PC-3 (cell line): ENCODE measurements at regions not wholly inside any gene's neighbourhood (a gene's known extent, or its start where the extent isn't known, plus 50 kb on each side); places are given as distances from the start of the nearest gene placed in this dataset.

ENCODE experiments used
- ATAC-seq: fragments of 200-7000 bp; cut with Tn5 transposase; 2 replicates; pipeline ENCODE4 v1.9.1; 2020; ENCODE audit warnings: mild to moderate bottlenecking, moderate library complexity
- BruUV-seq: library from RNA; stranded (reverse); fragments of 400-500 nt; replicated peaks from 2 replicates; lab custom pipeline; 2021; lab: Mats Ljungman, UMichigan
- CTCF ChIA-PET: fragments of 300-600 bp; sonication (Branson Sonifier 250); formaldehyde crosslinking; loops from one replicate; lab custom pipeline; 2022; ENCODE audit warnings: antibody characterized with exemption; lab: Charles Lee
- POLR2A ChIA-PET: fragments of 300-600 bp; sonication (Branson Sonifier 250); formaldehyde crosslinking; loops from one replicate; lab custom pipeline; 2022; ENCODE audit warnings: antibody characterized with exemption; ENCODE audit not compliant: unreplicated experiment; lab: Charles Lee
- DNase-seq: peaks from one replicate; pipeline ENCODE4 v3.0.0-alpha.2; 2015
- H2AFZ ChIP-seq: fragments of 300-600 bp; sonication (generic); 2 replicates; pipeline ENCODE4 v1.6.0; 2016; ENCODE audit warnings: antibody characterized with exemption, low read length
- H3F3A ChIP-seq: fragments of 300-600 bp; sonication (generic); one replicate; pipeline ENCODE4 v1.6.0; 2017; ENCODE audit warnings: antibody characterized with exemption, low read length, control low read depth, mild to moderate bottlenecking; ENCODE audit not compliant: unreplicated experiment
- H3K27ac ChIP-seq: fragments of 300-600 bp; sonication (generic); 2 replicates; pipeline ENCODE4 v1.5.1; 2016; ENCODE audit warnings: mild to moderate bottlenecking, low read length
- H3K27me3 ChIP-seq: fragments of 300-600 bp; sonication (generic); 2 replicates; pipeline ENCODE4 v1.6.1; 2016; ENCODE audit warnings: low read length, mixed read lengths
- H3K36me3 ChIP-seq: fragments of 300-600 bp; sonication (generic); 2 replicates; pipeline ENCODE4 v1.6.1; 2016; ENCODE audit warnings: low read depth, mixed run types, low read length, mixed read lengths
- H3K4me1 ChIP-seq: fragments of 300-600 bp; sonication (generic); 2 replicates; pipeline ENCODE4 v1.5.1; 2016; ENCODE audit warnings: low read length; ENCODE audit not compliant: insufficient read depth
- H3K4me2 ChIP-seq: fragments of 300-600 bp; sonication (generic); 2 replicates; pipeline ENCODE4 v1.6.0; 2016; ENCODE audit warnings: low read length
- H3K4me3 ChIP-seq: fragments of 300-600 bp; sonication (generic); 2 replicates; pipeline ENCODE4 v1.5.1; 2016; ENCODE audit warnings: mild to moderate bottlenecking, low read length, mixed read lengths
- H3K79me2 ChIP-seq: fragments of 300-600 bp; sonication (generic); 2 replicates; pipeline ENCODE4 v1.6.1; 2017; ENCODE audit warnings: low read length, mixed read lengths
- H3K9ac ChIP-seq: fragments of 300-600 bp; sonication (generic); 2 replicates; pipeline ENCODE4 v1.6.0; 2016; ENCODE audit warnings: mild to moderate bottlenecking, low read length
- H3K9me2 ChIP-seq: fragments of 300-600 bp; sonication (generic); replicated peaks from 2 replicates; pipeline ENCODE4 v1.6.1; 2016; ENCODE audit warnings: mixed run types, low read length, mixed read lengths
- H3K9me3 ChIP-seq: fragments of 300-600 bp; sonication (generic); 2 replicates; pipeline ENCODE4 v1.6.1; 2016; ENCODE audit warnings: low read length, mixed read lengths
- H4K20me1 ChIP-seq: fragments of 300-600 bp; sonication (generic); 2 replicates; pipeline ENCODE4 v1.6.1; 2016; ENCODE audit warnings: low read length, mixed read lengths
- EZH2 ChIP-seq: fragments of 300-600 bp; sonication (generic); IDR thresholded peaks from one replicate; pipeline ENCODE4 v1.6.1; 2017; ENCODE audit warnings: antibody characterized with exemption, mild to moderate bottlenecking, low read length; ENCODE audit not compliant: unreplicated experiment
- EZH2phosphoT487 ChIP-seq: fragments of 300-600 bp; sonication (generic); IDR thresholded peaks from 2 replicates; pipeline ENCODE4 v1.6.1; 2018; ENCODE audit warnings: mild to moderate bottlenecking, antibody characterized with exemption, low read length, borderline replicate concordance
- intact Hi-C: fragments of 100-400 bp; cut with micrococcal nuclease; formaldehyde crosslinking; loops from 2 replicates; pipeline ENCODE4 v1.9.0; 2023
- TF ChIP-seq, protein P1 (sequence below): fragments of 300-600 bp; sonication (generic); conservative IDR thresholded peaks from 2 replicates; pipeline ENCODE4 v1.5.1; 2017; ENCODE audit warnings: antibody characterized with exemption, low read depth, mild to moderate bottlenecking, low read length

DNA sequence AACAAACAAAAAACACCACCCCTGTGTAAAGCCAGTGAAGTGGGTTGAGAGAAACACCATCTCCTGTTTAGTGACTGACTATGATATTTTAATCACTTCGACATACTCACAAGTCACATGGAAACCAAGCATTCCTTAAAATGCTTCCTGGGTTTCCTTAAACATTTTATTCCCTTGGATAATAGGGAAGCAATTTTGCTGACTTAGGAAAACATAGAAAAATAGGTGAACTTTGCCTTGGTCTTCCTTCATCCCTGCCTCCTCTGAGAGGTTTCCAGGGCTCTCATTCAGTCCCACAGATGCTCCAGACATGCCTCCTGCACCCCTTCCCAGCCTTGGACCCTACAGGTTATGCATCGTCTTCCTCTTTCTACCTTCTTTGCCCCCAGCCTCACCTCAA, 122.6 kb upstream of the SERPINE2 start:
- H3K4me3 ChIP-seq, result no peak overlapping the region
- H3K9me3 ChIP-seq, result no peaks in the 10 kb centered on the region
- H2AFZ ChIP-seq, result no peak overlapping the region
- H3K4me2 ChIP-seq, result no peak overlapping the region
- POLR2A ChIA-PET, result no interaction called here
- H3K9ac ChIP-seq, result no peak overlapping the region
- intact Hi-C loops, result no loop called here
- H3K79me2 ChIP-seq, result no peaks in the 10 kb centered on the region
- ATAC-seq (no peak), DNase-seq (no peak)
- no TSS peak for BruUV-seq
- H4K20me1 ChIP-seq, result no peaks in the 10 kb centered on the region
- TF ChIP-seq EZH2 (no peak), EZH2phosphoT487 (no peak)
- no peaks in the 10 kb centered on the region for H3K36me3 ChIP-seq
- H3F3A ChIP-seq, result no peaks in the 10 kb centered on the region
- H3K4me1 ChIP-seq, result peaks cover 34% of the 10 kb centered on the region
- CTCF ChIA-PET, result interaction anchor here (0.6 kb wide), 1 partner anchor 76 kb away, joined by 4 read pairs; no protein-coding TSS in a partner anchor
- H3K27ac ChIP-seq, result no peak overlapping the region; the same call in 1 of the 2 replicates
- no peaks in the 10 kb centered on the region for H3K9me2 ChIP-seq
- no peaks in the 10 kb centered on the region for H3K27me3 ChIP-seq

DNA sequence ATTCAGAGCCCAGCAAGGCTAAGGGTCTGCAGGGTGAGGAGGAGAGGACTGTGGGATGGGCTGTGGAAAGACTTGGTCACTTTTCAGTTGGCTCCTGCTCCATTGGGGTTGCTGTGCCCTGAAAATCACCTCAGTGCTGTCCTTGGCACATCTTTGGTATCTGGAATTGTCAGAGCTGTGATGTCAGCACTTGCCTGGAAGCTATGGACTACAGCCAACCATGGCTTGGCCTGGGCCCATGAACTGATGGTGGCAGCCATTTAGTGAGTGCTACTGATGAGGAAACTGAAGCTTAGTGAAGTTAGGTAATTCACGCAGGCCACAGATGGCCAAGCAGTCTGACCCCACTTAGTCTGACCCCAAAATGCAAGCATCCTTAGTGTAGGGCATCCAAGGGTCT, 121.8 kb upstream of the SERPINE2 start:
- intact Hi-C loops, result no loop called here

DNA sequence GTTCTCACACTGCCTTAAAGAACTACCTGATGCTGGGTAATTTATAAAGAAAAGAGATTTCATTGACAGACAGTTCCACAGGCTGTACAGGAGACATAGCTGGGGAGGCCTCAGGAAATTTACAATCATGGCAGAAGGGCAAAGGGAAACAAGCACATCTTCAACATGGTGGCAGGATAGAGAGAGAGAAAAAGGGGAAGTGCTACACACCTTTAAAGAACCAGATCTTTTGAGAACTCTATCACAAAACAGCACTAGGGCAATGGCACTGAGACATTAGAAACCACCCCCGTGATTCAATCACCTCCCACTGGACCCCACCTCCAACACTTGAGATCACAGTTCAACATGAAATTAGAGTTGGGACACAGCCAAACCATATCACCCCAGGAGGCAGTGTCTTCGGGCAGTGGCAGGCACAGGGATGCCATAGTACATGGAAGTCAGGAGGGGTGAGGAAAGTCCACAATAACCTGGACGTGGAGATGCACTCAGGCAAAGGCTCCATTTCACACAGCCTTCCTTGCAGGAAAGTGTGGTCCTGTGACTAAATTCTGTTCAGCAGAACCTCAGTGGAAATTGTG, 120.4 kb upstream of the SERPINE2 start:
- Histone ChIP-seq H3K9ac (no peak overlapping the region), H3K4me3 (no peak overlapping the region), H3K79me2 (no peaks in the 10 kb centered on the region), H3K9me2 (no peaks in the 10 kb centered on the region), H3K27ac (no peak overlapping the region), H4K20me1 (no peaks in the 10 kb centered on the region), H3K27me3 (no peaks in the 10 kb centered on the region), H3K9me3 (no peaks in the 10 kb centered on the region), H2AFZ (no peak overlapping the region), H3K4me2 (no peak overlapping the region), H3K4me1 (peaks cover 29% of the 10 kb centered on the region), H3K36me3 (no peaks in the 10 kb centered on the region), H3F3A (no peaks in the 10 kb centered on the region)
- ATAC-seq, result no peak
- POLR2A ChIA-PET, result no interaction called here
- CTCF ChIA-PET, result no interaction called here
- DNase-seq, result no peak
- TF ChIP-seq EZH2 (no peak), EZH2phosphoT487 (no peak)
- TF ChIP-seq, protein P1, sequence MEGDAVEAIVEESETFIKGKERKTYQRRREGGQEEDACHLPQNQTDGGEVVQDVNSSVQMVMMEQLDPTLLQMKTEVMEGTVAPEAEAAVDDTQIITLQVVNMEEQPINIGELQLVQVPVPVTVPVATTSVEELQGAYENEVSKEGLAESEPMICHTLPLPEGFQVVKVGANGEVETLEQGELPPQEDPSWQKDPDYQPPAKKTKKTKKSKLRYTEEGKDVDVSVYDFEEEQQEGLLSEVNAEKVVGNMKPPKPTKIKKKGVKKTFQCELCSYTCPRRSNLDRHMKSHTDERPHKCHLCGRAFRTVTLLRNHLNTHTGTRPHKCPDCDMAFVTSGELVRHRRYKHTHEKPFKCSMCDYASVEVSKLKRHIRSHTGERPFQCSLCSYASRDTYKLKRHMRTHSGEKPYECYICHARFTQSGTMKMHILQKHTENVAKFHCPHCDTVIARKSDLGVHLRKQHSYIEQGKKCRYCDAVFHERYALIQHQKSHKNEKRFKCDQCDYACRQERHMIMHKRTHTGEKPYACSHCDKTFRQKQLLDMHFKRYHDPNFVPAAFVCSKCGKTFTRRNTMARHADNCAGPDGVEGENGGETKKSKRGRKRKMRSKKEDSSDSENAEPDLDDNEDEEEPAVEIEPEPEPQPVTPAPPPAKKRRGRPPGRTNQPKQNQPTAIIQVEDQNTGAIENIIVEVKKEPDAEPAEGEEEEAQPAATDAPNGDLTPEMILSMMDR, result no peak
- BruUV-seq, result no TSS peak
- intact Hi-C loops, result no loop called here

More for the DNA sequence above, 121.8 kb upstream of the SERPINE2 start:
- Histone ChIP-seq H3K4me2 (no peak overlapping the region), H3K4me1 (peaks cover 31% of the 10 kb centered on the region), H2AFZ (no peak overlapping the region), H3K27ac (no peak overlapping the region), H4K20me1 (no peaks in the 10 kb centered on the region), H3K9me2 (no peaks in the 10 kb centered on the region), H3F3A (no peaks in the 10 kb centered on the region), H3K9me3 (no peaks in the 10 kb centered on the region), H3K9ac (no peak overlapping the region), H3K79me2 (no peaks in the 10 kb centered on the region), H3K36me3 (no peaks in the 10 kb centered on the region), H3K4me3 (no peak overlapping the region), H3K27me3 (no peaks in the 10 kb centered on the region)
- CTCF ChIA-PET, result no interaction called here
- no peak for TF ChIP-seq EZH2phosphoT487
- no peak for TF ChIP-seq EZH2
- TF ChIP-seq, protein P1, result no peak
- POLR2A ChIA-PET, result no interaction called here
- no TSS peak for BruUV-seq
- no peak for ATAC-seq
- DNase-seq, result no peak
